Kidney tubule cell (primary cell): ENCODE measurements at regions not wholly inside any gene's neighbourhood (a gene's known extent, or its start where the extent isn't known, plus 50 kb on each side); places are given as distances from the start of the nearest gene placed in this dataset.

Experiments used
- DNase-seq: peaks from one replicate; pipeline ENCODE4 v3.0.0-alpha.2; 2018; ENCODE audit warnings: low spot score

- DNase-seq: peak; percentile 87
Observed at GRCh38 chr4:176902710-176903323, 110.1 kb upstream of the VEGFC start.

GRCh38 chr4:176906709-176907108, 114.0 kb upstream of the VEGFC start:
- peak; percentile 33 for DNase-seq

- no peak for DNase-seq
Observed at GRCh38 chr4:176910646-176911045, 117.9 kb upstream of the VEGFC start.

- DNase-seq: no peak
Observed at GRCh38 chr4:176919631-176920030, 126.9 kb upstream of the VEGFC start.

- DNase-seq: peak; percentile 70
Observed at GRCh38 chr4:176920694-176921093, 128.0 kb upstream of the VEGFC start.

- DNase-seq: no peak
Observed at GRCh38 chr4:176921256-176921655, 128.5 kb upstream of the VEGFC start.

GRCh38 chr4:176924238-176924637, 131.5 kb upstream of the VEGFC start:
- no peak for DNase-seq

GRCh38 chr4:176925962-176926361, 133.2 kb upstream of the VEGFC start:
- DNase-seq: no peak

GRCh38 chr4:176927117-176927516, 134.4 kb upstream of the VEGFC start:
- peak; percentile 37 for DNase-seq

- peak; percentile 77 for DNase-seq
Observed at GRCh38 chr4:176927664-176928063, 134.9 kb upstream of the VEGFC start.

- peak; percentile 29 for DNase-seq
Observed at GRCh38 chr4:176939445-176939844, 146.7 kb upstream of the VEGFC start.

GRCh38 chr4:176945334-176945733, 152.6 kb upstream of the VEGFC start:
- no peak for DNase-seq

- no peak for DNase-seq
Observed at GRCh38 chr4:176949029-176949428, 156.3 kb upstream of the VEGFC start.

- no peak for DNase-seq
Observed at GRCh38 chr4:176953021-176953420, 160.3 kb upstream of the VEGFC start.

- no peak for DNase-seq
Observed at GRCh38 chr4:176957353-176958118, 164.8 kb upstream of the VEGFC start.

GRCh38 chr4:176959980-176960379, 167.3 kb upstream of the VEGFC start:
- DNase-seq: no peak

GRCh38 chr4:176963121-176963520, 170.4 kb upstream of the VEGFC start:
- DNase-seq: no peak

GRCh38 chr4:176964116-176964691, 171.5 kb upstream of the VEGFC start:
- DNase-seq: peak; percentile 29

GRCh38 chr4:176967586-176967985, 174.9 kb upstream of the VEGFC start:
- DNase-seq: no peak

- no peak for DNase-seq
Observed at GRCh38 chr4:176968094-176968493, 175.4 kb upstream of the VEGFC start.

- no peak for DNase-seq
Observed at GRCh38 chr4:176969011-176969410, 176.3 kb upstream of the VEGFC start.

- DNase-seq: no peak
Observed at GRCh38 chr4:176970853-176971252, 178.1 kb upstream of the VEGFC start.

GRCh38 chr4:176971576-176972115, 178.9 kb upstream of the VEGFC start:
- no peak for DNase-seq
